ENCODE measurements at regions not wholly inside any gene's neighbourhood (a gene's known extent, or its start where the extent isn't known, plus 50 kb on each side); places are given as distances from the start of the nearest gene placed in this dataset.

DNA sequence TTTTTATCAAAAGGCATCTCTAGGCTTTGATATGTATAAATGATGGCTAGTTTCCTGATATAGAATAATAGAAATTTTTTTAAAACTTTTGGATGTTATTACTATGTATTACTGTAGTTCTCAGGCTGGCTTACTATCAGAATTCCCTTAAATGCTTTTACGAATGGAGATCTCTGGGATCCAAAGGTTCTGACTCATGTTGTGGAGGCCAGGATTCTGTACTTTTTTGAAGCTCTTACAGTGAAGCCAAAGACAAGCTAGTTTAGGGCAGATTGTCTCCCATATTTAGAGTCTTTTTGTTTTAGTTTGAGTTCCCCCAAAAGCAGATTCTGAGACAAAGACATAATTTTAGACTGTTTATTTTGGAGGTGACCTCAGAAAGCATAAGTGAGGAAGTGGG lies 265.9 kb upstream of the SESN3 start:
- Histone ChIP-seq H3K4me1 (peaks cover 0 to 7% (median 0%) of the 10 kb centered on the region in 3 donors), H3K4me3 (no peak overlapping the region), H3K27me3 (no peaks in the 10 kb centered on the region), H3K9me3 (peaks cover 0 to 3% (median 0%) of the 10 kb centered on the region in 3 donors), H3K27ac (no peak overlapping the region), H3K36me3 (no peaks in the 10 kb centered on the region)
- 13 to 60% methylated on average over 1 of the region's 1 CpG for WGBS, 2 donors (ENCODE audit: low coverage in 1 of 2)
- ATAC-seq: no peak
- TF ChIP-seq POLR2A (IDR thresholded peaks at IDR 0.05) (no peak), POLR2AphosphoS5 (IDR thresholded peaks at IDR 0.05) (no peak), EP300 (IDR thresholded peaks at IDR 0.05) (no peak)
- TF ChIP-seq, protein P1, sequence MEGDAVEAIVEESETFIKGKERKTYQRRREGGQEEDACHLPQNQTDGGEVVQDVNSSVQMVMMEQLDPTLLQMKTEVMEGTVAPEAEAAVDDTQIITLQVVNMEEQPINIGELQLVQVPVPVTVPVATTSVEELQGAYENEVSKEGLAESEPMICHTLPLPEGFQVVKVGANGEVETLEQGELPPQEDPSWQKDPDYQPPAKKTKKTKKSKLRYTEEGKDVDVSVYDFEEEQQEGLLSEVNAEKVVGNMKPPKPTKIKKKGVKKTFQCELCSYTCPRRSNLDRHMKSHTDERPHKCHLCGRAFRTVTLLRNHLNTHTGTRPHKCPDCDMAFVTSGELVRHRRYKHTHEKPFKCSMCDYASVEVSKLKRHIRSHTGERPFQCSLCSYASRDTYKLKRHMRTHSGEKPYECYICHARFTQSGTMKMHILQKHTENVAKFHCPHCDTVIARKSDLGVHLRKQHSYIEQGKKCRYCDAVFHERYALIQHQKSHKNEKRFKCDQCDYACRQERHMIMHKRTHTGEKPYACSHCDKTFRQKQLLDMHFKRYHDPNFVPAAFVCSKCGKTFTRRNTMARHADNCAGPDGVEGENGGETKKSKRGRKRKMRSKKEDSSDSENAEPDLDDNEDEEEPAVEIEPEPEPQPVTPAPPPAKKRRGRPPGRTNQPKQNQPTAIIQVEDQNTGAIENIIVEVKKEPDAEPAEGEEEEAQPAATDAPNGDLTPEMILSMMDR (IDR thresholded peaks at IDR 0.05): no peak

DNA sequence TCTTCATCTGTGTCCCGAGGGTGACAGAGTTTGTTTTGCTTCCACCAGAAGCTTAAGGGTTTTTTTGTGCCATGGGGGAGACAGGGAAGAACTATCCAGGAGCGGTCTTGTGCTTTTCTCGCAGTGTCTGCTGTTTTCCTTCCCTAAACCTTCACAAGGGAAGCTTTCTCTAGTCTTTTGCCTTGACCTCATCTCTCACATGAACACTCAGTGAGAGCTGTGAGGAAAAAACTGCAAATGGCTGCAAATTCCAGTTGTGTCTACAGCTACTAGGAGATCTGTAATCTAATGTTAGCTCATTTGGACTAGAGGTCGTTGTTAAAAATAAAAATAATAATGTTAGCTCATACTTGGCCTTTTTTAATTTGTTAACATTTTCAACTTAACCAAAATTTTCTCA lies 264.7 kb upstream of the SESN3 start:
- Histone ChIP-seq H3K9me3 (peaks cover 0 to 9% (median 0%) of the 10 kb centered on the region in 3 donors), H3K4me1 (peaks cover 0 to 3% (median 0%) of the 10 kb centered on the region in 3 donors), H3K36me3 (no peaks in the 10 kb centered on the region), H3K27ac (no peak overlapping the region), H3K27me3 (no peaks in the 10 kb centered on the region), H3K4me3 (no peak overlapping the region)
- ATAC-seq: no peak
- 57 to 76% methylated on average over 3 to 4 of the region's 4 CpGs for WGBS, 2 donors (ENCODE audit: low coverage in 1 of 2)
- TF ChIP-seq POLR2A (IDR thresholded peaks at IDR 0.05) (no peak), POLR2AphosphoS5 (IDR thresholded peaks at IDR 0.05) (no peak), EP300 (IDR thresholded peaks at IDR 0.05) (no peak)
- TF ChIP-seq, protein P1 (IDR thresholded peaks at IDR 0.05): no peak

DNA sequence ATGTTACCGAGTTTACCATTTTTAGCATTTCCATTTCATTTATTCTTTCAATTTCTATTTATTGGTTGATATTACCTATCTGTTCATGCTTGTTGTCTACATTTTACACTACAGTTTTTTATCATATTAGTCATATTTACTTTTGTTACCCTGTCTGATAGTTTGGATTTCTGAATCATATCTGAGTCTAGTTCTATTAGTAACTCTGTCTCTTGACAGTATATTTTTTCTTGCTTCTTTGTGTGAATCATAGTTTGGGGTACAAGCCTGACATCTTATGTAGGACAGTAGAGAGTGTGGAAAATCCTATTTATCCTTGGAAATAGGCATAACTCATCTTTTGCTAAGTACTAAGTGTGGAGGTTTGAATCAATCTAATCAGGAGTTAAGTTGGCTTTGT lies 263.9 kb upstream of the SESN3 start:
- no peak overlapping the region for H3K27ac ChIP-seq
- peaks cover 0 to 12% (median 0%) of the 10 kb centered on the region in 3 donors for H3K9me3 ChIP-seq
- no peak for ATAC-seq
- peaks cover 0 to 3% (median 0%) of the 10 kb centered on the region in 3 donors for H3K4me1 ChIP-seq
- 95 to 100% methylated on average over 1 of the region's 1 CpG for WGBS, 2 donors (ENCODE audit: low coverage in 1 of 2)
- no peak overlapping the region for H3K4me3 ChIP-seq
- TF ChIP-seq, protein P1 (IDR thresholded peaks at IDR 0.05): no peak
- no peak for TF ChIP-seq EP300 (IDR thresholded peaks at IDR 0.05)
- no peak for TF ChIP-seq POLR2A (IDR thresholded peaks at IDR 0.05)
- no peak for TF ChIP-seq POLR2AphosphoS5 (IDR thresholded peaks at IDR 0.05)
- no peaks in the 10 kb centered on the region for H3K27me3 ChIP-seq
- H3K36me3 ChIP-seq: no peaks in the 10 kb centered on the region

DNA sequence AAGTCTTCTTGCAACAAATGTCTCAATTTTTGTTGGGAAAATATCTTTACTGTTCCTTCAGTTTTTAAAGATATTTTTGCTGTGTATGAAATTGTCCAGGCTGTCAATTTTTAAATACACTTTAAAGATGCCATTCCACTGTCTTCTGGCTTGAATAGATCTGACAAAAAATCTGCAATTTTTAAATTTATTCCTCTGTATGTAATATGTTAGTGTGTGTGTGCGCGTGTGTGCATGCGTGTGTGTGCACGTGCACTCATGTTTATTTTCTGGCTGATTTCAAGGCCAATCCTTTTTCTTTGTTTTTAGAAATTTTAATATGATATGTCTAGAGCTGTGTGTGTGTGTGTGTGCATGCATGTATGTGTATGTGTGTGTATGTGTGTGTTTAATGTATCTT lies 263.2 kb upstream of the SESN3 start:
- TF ChIP-seq, protein P1 (IDR thresholded peaks at IDR 0.05): no peak
- no peak for TF ChIP-seq POLR2AphosphoS5 (IDR thresholded peaks at IDR 0.05)
- TF ChIP-seq POLR2A (IDR thresholded peaks at IDR 0.05): no peak
- no peak for TF ChIP-seq EP300 (IDR thresholded peaks at IDR 0.05)
- Histone ChIP-seq H3K27me3 (no peaks in the 10 kb centered on the region), H3K27ac (no peak overlapping the region), H3K4me1 (peaks cover 0 to 3% (median 0%) of the 10 kb centered on the region in 3 donors), H3K36me3 (no peaks in the 10 kb centered on the region), H3K4me3 (no peak overlapping the region), H3K9me3 (peaks cover 0 to 12% (median 0%) of the 10 kb centered on the region in 3 donors)
- no peak for ATAC-seq
- WGBS, 2 donors (ENCODE audit: low coverage in 1 of 2): 94 to 100% methylated on average over 4 of the region's 4 CpGs

DNA sequence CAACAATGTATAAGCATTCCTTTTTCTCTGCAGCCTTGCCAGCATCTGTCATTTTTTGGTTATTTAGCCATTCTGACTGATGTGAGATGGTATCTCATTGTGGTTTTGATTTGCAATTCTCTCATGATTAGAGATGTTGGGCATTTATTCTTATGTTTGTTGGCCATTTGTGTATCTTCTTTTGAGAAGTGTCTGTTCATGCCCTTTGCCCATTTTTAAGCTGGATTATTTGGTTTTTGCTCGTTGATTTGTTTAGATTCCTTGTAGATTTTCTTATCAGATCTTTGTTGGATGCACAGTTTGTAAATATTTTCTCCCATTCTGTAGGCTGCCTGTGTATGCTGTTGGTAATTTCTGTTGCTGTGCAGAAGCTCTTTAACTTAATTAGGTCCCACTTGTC lies 259.6 kb upstream of the SESN3 start:
- ATAC-seq: no peak
- Histone ChIP-seq H3K27me3 (no peaks in the 10 kb centered on the region), H3K36me3 (no peaks in the 10 kb centered on the region), H3K27ac (no peak overlapping the region), H3K4me3 (no peak overlapping the region), H3K9me3 (peaks cover 0 to 12% (median 0%) of the 10 kb centered on the region in 3 donors), H3K4me1 (no peaks in the 10 kb centered on the region)
- TF ChIP-seq POLR2AphosphoS5 (IDR thresholded peaks at IDR 0.05) (no peak), EP300 (IDR thresholded peaks at IDR 0.05) (no peak), POLR2A (IDR thresholded peaks at IDR 0.05) (no peak)
- TF ChIP-seq, protein P1 (IDR thresholded peaks at IDR 0.05): no peak
- WGBS, 2 donors (ENCODE audit: low coverage in 1 of 2): 86 to 100% methylated on average over 1 of the region's 1 CpG
